Transverse colon (tissue), 4 donors: ENCODE measurements at regions not wholly inside any gene's neighbourhood (a gene's known extent, or its start where the extent isn't known, plus 50 kb on each side); places are given as distances from the start of the nearest gene placed in this dataset.

Source experiments
- CTCF ChIP-seq, 5 experiments: fragments of 200-600 bp in 3 of 5; fragments of 450-650 bp in 2 of 5; sonication (generic) in 3 of 5; IDR thresholded peaks; 1 replicate in 2 of 5; 2 replicates in 3 of 5; pipeline ENCODE4 v1.5.1; 2016 to 2017; ENCODE audit warnings: antibody characterized with exemption in 5 of 5, inconsistent platforms in 3 of 5, mild to moderate bottlenecking in 2 of 5, moderate library complexity in 1 of 5
- EP300 ChIP-seq: sonication (generic); formaldehyde crosslinking; IDR thresholded peaks from one replicate; pipeline ENCODE4 v1.6.1; 2017; ENCODE audit warnings: antibody characterized with exemption, low read depth
- POLR2A ChIP-seq: fragments of 450-650 bp; IDR thresholded peaks from one replicate; pipeline ENCODE4 v1.6.1; 2016; ENCODE audit warnings: antibody characterized with exemption, mild to moderate bottlenecking, moderate library complexity
- POLR2AphosphoS5 ChIP-seq, 3 donors: sonication (generic); formaldehyde crosslinking; IDR thresholded peaks; one replicate each; pipeline ENCODE4 v1.6.1; 2016; ENCODE audit warnings: antibody characterized with exemption in 3 of 3

GRCh38 chr1:38727684-38728584 lies 131.6 kb downstream of the RRAGC start:
- TF ChIP-seq CTCF (IDR thresholded peaks at IDR 0.05) (no peak), POLR2A (no peak), EP300 (no peak), POLR2AphosphoS5 (IDR thresholded peaks at IDR 0.05) (no peak)
